H1 (cell line): ENCODE measurements at regions not wholly inside any gene's neighbourhood (a gene's known extent, or its start where the extent isn't known, plus 50 kb on each side); places are given as distances from the start of the nearest gene placed in this dataset.

Source experiments
- CTCF ChIA-PET: fragments of 300-600 bp; sonication (Branson Sonifier 250); formaldehyde crosslinking; loops from one replicate; lab custom pipeline; 2021; ENCODE audit not compliant: partially characterized antibody; lab: Charles Lee
- POLR2A ChIA-PET: fragments of 300-600 bp; sonication (Branson Sonifier 250); formaldehyde crosslinking; loops from one replicate; lab custom pipeline; 2021; ENCODE audit warnings: inconsistent platforms; ENCODE audit not compliant: partially characterized antibody; lab: Charles Lee
- DNase-seq, 2 experiments: peaks; one replicate each; pipeline versions ENCODE4 v3.0.0 to v3.0.0-alpha.2; 2010 to 2022; ENCODE audit warnings: low spot score in 2 of 2, low read depth in 1 of 2, mixed read lengths in 1 of 2
- FAIRE-seq: peaks from 2 replicates; lab custom pipeline; 2011; peaks lifted over from hg19 to GRCh38; lab: Jason Lieb, UNC
- H2AFZ ChIP-seq: 2 replicates; pipeline ENCODE4 v1.8.1; 2012; ENCODE audit warnings: low read length, inconsistent platforms
- H2AK5ac ChIP-seq: 2 replicates; pipeline ENCODE4 v1.6.1; 2013; ENCODE audit warnings: low read depth, low read length
- H2BK120ac ChIP-seq: replicated peaks from 2 replicates; pipeline ENCODE3; 2013; ENCODE audit warnings: low read depth, low read length, inconsistent platforms
- H2BK12ac ChIP-seq: 2 replicates; pipeline ENCODE4 v1.6.1; 2013; ENCODE audit warnings: low read depth, low read length
- H2BK15ac ChIP-seq: 2 replicates; pipeline ENCODE4 v1.6.1; 2013; ENCODE audit warnings: low read length
- H2BK20ac ChIP-seq: 2 replicates; pipeline ENCODE4 v1.6.1; 2013; ENCODE audit warnings: low read length
- H2BK5ac ChIP-seq: 2 replicates; pipeline ENCODE4 v1.6.1; 2013; ENCODE audit warnings: low read depth, low read length
- H3K14ac ChIP-seq: 2 replicates; pipeline ENCODE4 v1.6.1; 2013; ENCODE audit warnings: inconsistent platforms; ENCODE audit not compliant: insufficient read length
- H3K18ac ChIP-seq: 2 replicates; pipeline ENCODE4 v1.6.1; 2013; ENCODE audit warnings: low read length; ENCODE audit errors: extremely low read depth
- H3K23ac ChIP-seq: 2 replicates; pipeline ENCODE4 v1.6.1; 2013; ENCODE audit warnings: inconsistent platforms; ENCODE audit not compliant: insufficient read length
- H3K23me2 ChIP-seq: 2 replicates; pipeline ENCODE4 v1.6.1; 2013; ENCODE audit warnings: low read depth, low read length
- H3K27ac ChIP-seq: 2 replicates; pipeline ENCODE4 v1.6.1; 2011; ENCODE audit warnings: low read depth, low read length, inconsistent platforms
- H3K27me3 ChIP-seq, 4 experiments: replicated peaks in 1 of 4; 1 replicate in 1 of 4; 2 replicates in 3 of 4; pipeline versions ENCODE4 v1.6.1 to v1.8.1; 2011 to 2013; ENCODE audit warnings: low read length in 3 of 4, mild to moderate bottlenecking in 3 of 4, inconsistent platforms in 2 of 4, mixed read lengths in 2 of 4, moderate library complexity in 1 of 4; ENCODE audit not compliant: control insufficient read depth in 3 of 4, insufficient read depth in 3 of 4; ENCODE audit errors: extremely low read depth in 1 of 4
- H3K36me3 ChIP-seq, 4 experiments: 2 replicates each; pipeline versions ENCODE4 v1.6.1 to v1.8.1; 2011 to 2013; ENCODE audit warnings: mild to moderate bottlenecking in 4 of 4, low read length in 3 of 4, moderate library complexity in 2 of 4, control low read depth in 1 of 4, inconsistent platforms in 1 of 4; ENCODE audit not compliant: insufficient read depth in 4 of 4, control insufficient read depth in 2 of 4
- H3K4ac ChIP-seq: replicated peaks from 2 replicates; pipeline ENCODE3; 2013; ENCODE audit warnings: low read length, low read depth, mixed read lengths, inconsistent platforms; ENCODE audit not compliant: insufficient read length
- H3K4me1 ChIP-seq, 4 experiments: replicated peaks in 1 of 4; 1 replicate in 1 of 4; 2 replicates in 3 of 4; pipeline versions ENCODE4 v1.6.1 to v1.8.1; 2011 to 2013; ENCODE audit warnings: low read length in 3 of 4, inconsistent platforms in 2 of 4, mixed read lengths in 1 of 4; ENCODE audit not compliant: insufficient read depth in 4 of 4, control insufficient read depth in 3 of 4
- H3K4me2 ChIP-seq, 2 experiments: 2 replicates each; pipeline versions ENCODE4 v1.6.1 to v1.8.1; 2011 to 2013; ENCODE audit warnings: low read depth in 2 of 2, low read length in 2 of 2, control low read depth in 1 of 2, inconsistent platforms in 1 of 2, mild to moderate bottlenecking in 1 of 2; ENCODE audit not compliant: insufficient read depth in 1 of 2
- H3K4me3 ChIP-seq, 4 experiments: fragments of 200-600, 300-600 bp in 1 of 4; sonication (generic), shearing (Covaris generic), sonication (Bioruptor Twin) in 1 of 4; 2 replicates each; pipeline versions ENCODE4 v1.5.1 to v1.8.1; 2011 to 2016; ENCODE audit warnings: low read length in 4 of 4, low read depth in 3 of 4, control low read depth in 2 of 4, inconsistent platforms in 2 of 4, mild to moderate bottlenecking in 2 of 4, mixed read lengths in 1 of 4, moderate library complexity in 1 of 4; ENCODE audit not compliant: insufficient read depth in 2 of 4; ENCODE audit errors: extremely low read depth in 1 of 4
- H3K56ac ChIP-seq: replicated peaks from 2 replicates; pipeline ENCODE3; 2013; ENCODE audit warnings: low read depth, mild to moderate bottlenecking, mixed read lengths, low read length, inconsistent platforms; ENCODE audit not compliant: insufficient read length
- H3K79me1 ChIP-seq: 2 replicates; pipeline ENCODE4 v1.6.1; 2013; ENCODE audit warnings: low read depth, low read length, control low read depth
- H3K79me2 ChIP-seq, 2 experiments: 2 replicates each; pipeline versions ENCODE4 v1.6.1 to v1.8.1; 2012 to 2013; ENCODE audit warnings: low read length in 2 of 2, mild to moderate bottlenecking in 2 of 2, inconsistent platforms in 1 of 2; ENCODE audit not compliant: insufficient read depth in 2 of 2, control insufficient read depth in 1 of 2
- H3K9ac ChIP-seq, 4 experiments: replicated peaks in 1 of 4; 1 replicate in 1 of 4; 2 replicates in 3 of 4; pipeline versions ENCODE4 v1.6.1 to v1.8.1; 2011 to 2013; ENCODE audit warnings: low read depth in 3 of 4, low read length in 3 of 4, control low read depth in 2 of 4, mild to moderate bottlenecking in 2 of 4, moderate library complexity in 2 of 4, inconsistent platforms in 1 of 4; ENCODE audit errors: extremely low read depth in 1 of 4
- H3K9me3 ChIP-seq, 2 experiments: 2 replicates each; pipeline versions ENCODE4 v1.6.1 to v1.8.1; 2012 to 2013; ENCODE audit warnings: mild to moderate bottlenecking in 2 of 2, moderate library complexity in 2 of 2, control low read depth in 1 of 2, inconsistent platforms in 1 of 2, low read depth in 1 of 2, low read length in 1 of 2, mixed read lengths in 1 of 2; ENCODE audit not compliant: insufficient read depth in 2 of 2
- H4K20me1 ChIP-seq, 2 experiments: replicated peaks in 1 of 2; 2 replicates each; pipeline versions ENCODE3 to v1.8.1; 2011 to 2013; ENCODE audit warnings: inconsistent platforms in 2 of 2, low read length in 2 of 2, mild to moderate bottlenecking in 1 of 2; ENCODE audit not compliant: insufficient read depth in 2 of 2, control insufficient read depth in 1 of 2
- H4K5ac ChIP-seq: 2 replicates; pipeline ENCODE4 v1.6.1; 2013; ENCODE audit warnings: low read length, low read depth, mixed read lengths, inconsistent platforms; ENCODE audit not compliant: insufficient read length
- H4K8ac ChIP-seq: 2 replicates; pipeline ENCODE4 v1.8.0; 2013; ENCODE audit warnings: mild to moderate bottlenecking, moderate library complexity, low read length, inconsistent platforms; ENCODE audit not compliant: insufficient read depth; ENCODE audit errors: extremely low read depth
- H4K91ac ChIP-seq: replicated peaks from 2 replicates; pipeline ENCODE3; 2013; ENCODE audit warnings: low read length, mixed read lengths, inconsistent platforms; ENCODE audit not compliant: insufficient read length
- KDM5A ChIP-seq: fragments of 200-600 bp; IDR thresholded peaks from 2 replicates; pipeline ENCODE4 v1.7.1; 2012; ENCODE audit warnings: mild to moderate bottlenecking, low read length, inconsistent platforms, mixed read lengths
- WGBS, 2 experiments: shearing (Covaris generic) in 1 of 2; methylation state at CpG; one replicate each; pipeline versions ENCODE4 v1.1.6 to v1.1.7; 2013 to 2015; ENCODE audit warnings: low lambda C conversion rate in 2 of 2, mixed read lengths in 2 of 2, inconsistent platforms in 1 of 2, low coverage in 1 of 2, missing lambda C conversion rate in 1 of 2; ENCODE audit not compliant: insufficient replicate concordance in 2 of 2, insufficient coverage in 1 of 2, insufficient read length in 1 of 2; ENCODE audit errors: extremely low coverage in 1 of 2, missing lambda C conversion rate in 1 of 2; 5-methylcytosine and 5-hydroxymethylcytosine counted together

DNA sequence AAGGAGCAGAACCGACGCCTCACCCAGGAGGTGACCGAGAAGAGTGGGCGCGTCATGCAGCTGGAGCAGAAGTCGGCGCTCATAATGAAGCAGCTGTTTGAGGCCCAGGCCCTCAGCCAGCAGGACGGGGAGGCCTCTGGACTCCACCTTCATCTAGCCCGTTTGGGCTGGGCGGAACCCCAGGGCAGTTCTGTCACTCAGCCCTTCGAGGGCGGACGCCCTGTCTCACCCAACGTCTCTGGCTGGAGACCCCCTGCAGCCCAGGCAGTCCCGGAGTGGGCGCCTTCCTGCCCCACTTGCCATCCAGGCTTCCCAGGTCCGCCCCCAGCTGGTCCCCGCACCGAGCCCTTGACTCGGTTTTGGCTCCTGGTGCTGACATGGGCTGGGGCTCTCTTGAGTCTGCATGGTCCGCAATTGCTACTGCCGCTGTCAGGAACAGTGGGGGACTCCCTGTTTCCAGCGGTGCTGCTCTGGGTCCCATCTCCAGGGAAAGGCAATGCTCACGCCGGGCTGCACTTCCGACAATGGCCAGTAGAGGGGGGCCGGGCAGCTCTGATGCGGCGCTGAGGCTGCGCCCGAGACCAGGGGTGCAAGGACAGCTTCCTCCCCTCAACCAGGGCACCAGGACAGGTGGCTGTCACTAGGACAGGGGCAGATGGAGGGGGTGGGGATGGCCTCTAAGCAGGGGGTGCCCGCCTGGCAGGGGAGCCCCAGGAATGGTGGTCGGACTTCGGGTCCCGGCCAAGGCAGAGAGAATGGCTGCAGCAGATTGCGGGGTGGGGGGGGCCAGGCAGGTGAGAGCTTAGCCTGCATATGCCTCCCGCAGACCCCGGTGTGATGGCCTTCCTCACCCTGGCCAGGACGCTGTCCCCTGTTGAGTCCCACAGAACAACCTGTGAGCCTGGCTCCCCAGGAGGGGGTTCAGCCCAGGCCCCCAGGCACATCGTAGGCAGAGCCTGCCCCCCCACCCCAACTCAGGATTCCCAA is 71.2 kb upstream of the KCTD7 start:
- Histone ChIP-seq H4K5ac (no peak overlapping the region), H4K91ac (no peak overlapping the region), H4K8ac (peak overlapping the region; percentile 77; the same call in 1 of the 2 replicates), H2BK120ac (no peak overlapping the region), H2AK5ac (no peak overlapping the region), H3K36me3 (peaks cover 2 to 24% (median 18%) of the 10 kb centered on the region in 4 experiments; a peak in 7 of 8 replicates), H2BK12ac (no peak overlapping the region), H3K4me1 (peaks cover 0 to 5% (median 1%) of the 10 kb centered on the region in 4 experiments; a peak in 4 of 7 replicates), H3K14ac (no peak overlapping the region), H3K4ac (no peak overlapping the region), H3K79me2 (peaks cover 0 to 12% of the 10 kb centered on the region in 2 experiments; a peak in 2 of 4 replicates), H2BK15ac (no peak overlapping the region), H3K4me2 (no peak overlapping the region), H3K27ac (no peak overlapping the region), H3K9me3 (no peaks in the 10 kb centered on the region), H3K27me3 (no peaks in the 10 kb centered on the region), H3K23me2 (no peaks in the 10 kb centered on the region), H2AFZ (no peak overlapping the region), H3K18ac (no peak overlapping the region), H3K79me1 (peaks cover 9% of the 10 kb centered on the region; the same call in 1 of the 2 replicates), H3K23ac (no peak overlapping the region), H2BK20ac (no peak overlapping the region), H3K9ac (no peak overlapping the region; a peak in 1 of 7 replicates), H2BK5ac (no peak overlapping the region), H3K56ac (no peak overlapping the region), H3K4me3 (no peak overlapping the region), H4K20me1 (peaks cover 10 to 13% of the 10 kb centered on the region in 2 experiments)
- peak; percentile 27 to 99 for DNase-seq
- FAIRE-seq = no peak
- ChIA-PET CTCF (interaction anchor here (0.6 to 3.7 kb wide), 45 partner anchors 11 to 436 kb away, joined by 3 to 34 read pairs (median 4); no protein-coding TSS in a partner anchor), POLR2A (interaction anchor here (0.6 to 4.9 kb wide), 10 partner anchors 9 to 115 kb away, joined by 3 to 21 read pairs (median 4); partner anchors contain the start of gene KCTD7)
- WGBS, 2 experiments = 63% methylated on average over 34 of the region's 40 CpGs; no CpG with 5 or more reads in 1 of the 2 experiments
- 0 out of 2 replicates have a peak, but pooled peaks have one; percentile 22 for TF ChIP-seq KDM5A
